Fibroblast of pulmonary artery (primary cell): ENCODE measurements at regions not wholly inside any gene's neighbourhood (a gene's known extent, or its start where the extent isn't known, plus 50 kb on each side); places are given as distances from the start of the nearest gene placed in this dataset.
A peak's percentile ranks its signal among the peaks of the same experiment; 100 is the strongest.
"Not testable (repeated sequence)": the region's sequence is repeated elsewhere in the genome, so short reads cannot be mapped to it uniquely, and the experiment has no call there.

Experiments
- DNase-seq: peaks from one replicate; pipeline ENCODE4 v3.0.0-alpha.2; 2010; ENCODE audit warnings: low read depth
- H3K4me3 ChIP-seq: replicated peaks from 2 replicates; pipeline ENCODE4 v1.5.1; 2011; ENCODE audit warnings: low read depth, mild to moderate bottlenecking, control low read depth, low read length, moderate library complexity
- TF ChIP-seq, protein P1 (sequence below): IDR thresholded peaks from 2 replicates; pipeline ENCODE4 v1.5.1; 2011; ENCODE audit warnings: mild to moderate bottlenecking, control low read depth, low read length, inconsistent platforms; ENCODE audit errors: missing control alignments

DNA sequence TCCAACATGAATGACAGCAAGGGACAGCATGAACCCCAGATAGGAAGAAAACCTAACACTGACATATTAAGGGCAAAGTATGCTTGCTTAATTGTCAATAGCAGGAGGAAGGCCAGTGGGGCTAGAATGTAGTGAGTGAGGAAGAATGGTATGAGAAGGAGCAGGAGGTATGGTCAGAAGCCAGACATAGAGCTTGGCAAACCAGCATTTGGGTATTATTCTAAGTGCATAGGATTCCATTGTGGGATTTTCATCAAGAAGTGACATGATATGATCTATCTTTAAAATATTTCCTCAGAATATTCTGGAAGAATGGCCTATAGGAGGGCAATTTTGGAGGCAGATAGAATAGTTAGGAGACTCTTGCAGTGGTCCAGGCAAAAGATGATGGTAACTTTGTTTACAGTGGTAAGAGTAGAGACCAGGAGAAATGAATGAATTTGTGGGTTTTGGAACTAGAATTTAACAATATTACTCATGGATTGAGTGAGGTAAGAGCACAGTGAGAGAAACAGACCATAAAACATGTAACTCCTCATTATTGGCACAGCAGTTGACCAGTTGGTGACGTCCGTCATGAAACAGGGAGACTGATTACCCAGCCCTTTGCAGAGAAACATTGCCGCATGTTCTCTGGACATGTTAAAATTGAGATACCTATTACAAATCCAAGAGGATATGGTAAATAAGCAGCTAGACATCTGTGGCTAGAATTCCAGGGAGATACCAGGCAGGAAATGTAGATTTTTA lies 246.5 kb upstream of the HS3ST1 start:
- TF ChIP-seq, protein P1, sequence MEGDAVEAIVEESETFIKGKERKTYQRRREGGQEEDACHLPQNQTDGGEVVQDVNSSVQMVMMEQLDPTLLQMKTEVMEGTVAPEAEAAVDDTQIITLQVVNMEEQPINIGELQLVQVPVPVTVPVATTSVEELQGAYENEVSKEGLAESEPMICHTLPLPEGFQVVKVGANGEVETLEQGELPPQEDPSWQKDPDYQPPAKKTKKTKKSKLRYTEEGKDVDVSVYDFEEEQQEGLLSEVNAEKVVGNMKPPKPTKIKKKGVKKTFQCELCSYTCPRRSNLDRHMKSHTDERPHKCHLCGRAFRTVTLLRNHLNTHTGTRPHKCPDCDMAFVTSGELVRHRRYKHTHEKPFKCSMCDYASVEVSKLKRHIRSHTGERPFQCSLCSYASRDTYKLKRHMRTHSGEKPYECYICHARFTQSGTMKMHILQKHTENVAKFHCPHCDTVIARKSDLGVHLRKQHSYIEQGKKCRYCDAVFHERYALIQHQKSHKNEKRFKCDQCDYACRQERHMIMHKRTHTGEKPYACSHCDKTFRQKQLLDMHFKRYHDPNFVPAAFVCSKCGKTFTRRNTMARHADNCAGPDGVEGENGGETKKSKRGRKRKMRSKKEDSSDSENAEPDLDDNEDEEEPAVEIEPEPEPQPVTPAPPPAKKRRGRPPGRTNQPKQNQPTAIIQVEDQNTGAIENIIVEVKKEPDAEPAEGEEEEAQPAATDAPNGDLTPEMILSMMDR = no peak
- no peak for DNase-seq
- H3K4me3 ChIP-seq = no peak overlapping the region

- no peak for DNase-seq
- H3K4me3 ChIP-seq = no peak overlapping the region
- TF ChIP-seq, protein P1 = no peak
Measured at GRCh38 chr4:11670304-11670703, 241.6 kb upstream of the HS3ST1 start.

- TF ChIP-seq, protein P1 = no peak
- peak; percentile 47 for DNase-seq
- H3K4me3 ChIP-seq = no peak overlapping the region
Measured at GRCh38 chr4:11669156-11669555, 240.5 kb upstream of the HS3ST1 start.

DNA sequence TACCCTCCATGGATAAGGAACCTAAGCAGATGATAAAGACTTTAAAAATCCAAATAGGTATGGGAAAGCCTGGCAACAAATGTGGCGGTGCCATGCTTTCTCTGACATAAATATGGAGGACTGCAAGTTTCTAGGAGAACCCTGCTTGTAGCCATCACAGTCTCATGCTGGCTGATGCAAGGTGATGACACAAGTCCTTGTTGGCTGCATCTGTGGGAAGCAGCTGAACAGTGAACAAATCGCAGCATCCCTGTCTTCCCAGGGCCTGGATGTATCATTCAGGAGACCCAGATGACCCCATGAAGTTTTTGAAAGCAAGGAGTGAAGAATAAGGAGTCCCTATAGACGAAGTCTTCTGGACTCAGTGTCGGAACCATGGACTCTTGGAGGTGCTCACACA lies 234.4 kb upstream of the HS3ST1 start:
- DNase-seq = no peak
- H3K4me3 ChIP-seq = no peak overlapping the region
- TF ChIP-seq, protein P1 = no peak

DNA sequence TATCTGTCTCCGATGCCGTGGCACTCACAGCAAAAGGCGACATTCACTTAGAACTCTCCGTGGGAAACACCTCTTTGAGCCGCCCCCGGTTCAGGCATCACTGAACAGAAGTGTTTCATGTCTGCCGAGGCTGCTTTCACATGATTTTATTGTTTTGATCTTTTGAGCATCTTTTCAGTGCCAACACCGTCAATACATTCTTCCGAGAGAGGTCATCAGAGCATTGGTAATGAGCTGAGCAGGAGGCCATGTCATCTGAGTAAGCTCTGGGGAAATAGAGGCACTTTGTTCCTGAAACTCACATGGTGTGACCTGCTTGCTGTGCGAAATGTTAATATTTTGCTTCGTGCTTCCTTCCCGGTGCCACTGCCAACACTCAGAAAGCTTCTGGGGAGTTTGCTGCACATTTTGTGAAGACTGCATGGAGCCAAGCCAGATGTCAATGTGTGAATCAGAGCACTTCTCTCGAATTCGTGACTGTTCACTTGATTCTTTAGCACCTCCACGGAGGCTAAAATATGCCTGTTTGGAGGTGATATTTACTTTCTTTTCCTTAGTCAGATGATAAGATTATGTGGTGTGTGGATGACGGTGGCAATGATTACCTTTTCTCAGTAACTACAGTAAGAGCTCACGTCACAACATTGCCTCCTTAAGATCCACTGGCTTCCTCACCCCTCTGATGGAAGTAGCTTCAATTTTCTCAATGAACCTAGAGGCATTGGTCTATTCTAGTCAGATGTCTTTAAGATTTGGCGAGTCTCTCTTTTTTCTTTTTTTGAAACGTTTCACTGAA lies 222.3 kb upstream of the HS3ST1 start:
- peak; percentile 51 for DNase-seq
- TF ChIP-seq, protein P1 = no peak
- peak overlapping the region; percentile 24 for H3K4me3 ChIP-seq

- H3K4me3 ChIP-seq = no peak overlapping the region
- DNase-seq = no peak
- TF ChIP-seq, protein P1 = no peak
Measured at GRCh38 chr4:11647433-11647832, 218.7 kb upstream of the HS3ST1 start.

DNA sequence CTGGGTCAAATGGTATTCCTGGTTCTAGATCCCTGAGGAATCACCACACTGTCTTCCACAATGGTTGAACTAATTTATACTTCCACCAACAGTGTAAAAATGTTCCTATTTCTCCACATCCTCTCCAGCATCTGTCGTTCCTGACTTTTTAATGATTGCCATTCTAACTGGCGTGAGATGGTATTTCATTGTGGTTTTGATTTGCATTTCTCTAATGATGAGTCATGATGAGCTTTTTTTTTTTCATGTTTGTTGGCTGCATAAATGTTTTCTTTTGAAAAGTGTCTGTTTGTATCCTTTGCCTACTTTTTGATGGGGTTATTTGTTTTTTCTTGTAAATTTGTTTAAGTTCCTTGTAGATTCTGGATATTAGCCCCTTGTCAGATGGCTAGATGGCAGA lies 214.4 kb upstream of the HS3ST1 start:
- not testable (repeated sequence) for H3K4me3 ChIP-seq
- DNase-seq = peak; percentile 35
